Caki2 (cell line): ENCODE measurements at regions not wholly inside any gene's neighbourhood (a gene's known extent, or its start where the extent isn't known, plus 50 kb on each side); places are given as distances from the start of the nearest gene placed in this dataset.

ENCODE experiments used
- DNase-seq: peaks from one replicate; pipeline ENCODE4 v3.0.0-alpha.2; 2015; ENCODE audit warnings: low read depth
- in situ Hi-C: cut with HindIII; loops from 2 replicates; pipeline ENCODE4 v1.10.0; 2016; ENCODE audit warnings: low sequenced_read_pairs, low pct_unique_long_range_greater_than_20kb, mixed read lengths

DNA sequence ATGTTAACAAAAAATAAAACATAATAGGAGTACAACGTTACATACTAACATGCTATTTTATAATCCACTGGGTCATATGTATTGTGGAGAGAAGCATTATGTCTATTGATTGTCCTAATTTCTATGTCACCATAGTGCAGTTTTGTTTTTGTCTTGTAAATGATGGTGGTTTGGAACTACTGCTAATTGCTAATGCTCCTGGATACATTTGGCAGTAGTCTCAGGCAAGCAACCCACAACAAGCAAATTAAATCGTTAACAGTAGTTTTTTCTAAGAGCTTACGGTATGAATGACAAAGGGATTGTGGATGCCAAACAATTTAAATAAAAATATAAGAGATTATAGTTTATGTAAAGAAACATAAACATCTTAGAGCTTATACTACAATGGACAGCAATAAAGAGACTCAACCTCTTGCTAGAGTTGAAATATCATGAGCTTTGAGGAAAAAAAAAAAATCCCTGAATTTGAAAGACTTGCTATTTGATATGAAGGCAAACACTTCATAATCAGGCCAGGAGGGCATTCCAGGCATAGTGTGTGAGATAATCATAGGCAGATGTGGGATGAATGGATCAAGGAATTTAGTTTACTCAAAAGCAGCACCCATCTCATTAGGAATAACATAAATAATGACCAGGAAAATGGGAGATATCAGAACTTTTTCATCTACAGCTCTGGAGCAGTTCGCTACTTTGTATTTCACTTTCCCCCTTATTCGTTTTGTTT is 181.3 kb downstream of the CCDC59 start:
- DNase-seq, result no peak
- in situ Hi-C loops, result no loop called here

DNA sequence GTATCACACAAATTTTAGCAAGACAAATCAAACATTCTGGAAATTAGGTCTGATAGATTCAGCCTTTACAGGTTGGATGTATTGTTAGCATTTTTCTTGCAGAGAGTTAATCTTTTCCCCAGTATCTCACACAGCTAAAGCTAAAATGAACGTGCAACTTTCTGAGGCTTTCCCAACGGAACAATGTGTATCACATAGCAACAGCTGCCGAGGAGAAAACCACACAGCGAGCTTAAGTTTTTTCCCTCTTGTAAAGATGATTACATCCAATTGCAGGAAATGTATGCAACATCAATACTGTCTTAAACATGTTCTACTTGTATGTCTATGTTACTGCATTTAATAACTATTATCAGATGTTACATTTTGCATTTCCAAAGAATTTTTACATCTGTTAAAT is 182.2 kb downstream of the CCDC59 start:
- in situ Hi-C loops, result no loop called here
- DNase-seq, result no peak

DNA sequence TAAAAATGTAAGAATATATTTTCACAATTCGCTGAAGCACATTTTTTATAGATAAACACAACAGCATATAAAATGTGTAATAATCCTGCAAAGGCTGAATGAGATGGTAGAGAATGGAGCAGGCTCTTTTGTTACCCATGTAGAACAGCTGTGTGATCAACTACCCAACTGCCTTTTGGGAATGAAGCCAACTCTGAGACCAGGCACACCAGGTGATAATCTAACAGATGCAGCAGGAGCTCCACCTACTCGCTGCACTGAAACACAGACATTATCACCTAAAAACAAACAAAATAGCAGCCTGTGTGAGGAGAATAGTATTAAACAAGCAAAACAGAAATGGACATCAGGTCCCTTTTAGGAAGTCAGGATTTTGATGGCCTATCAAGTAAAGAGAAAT is 183.3 kb downstream of the CCDC59 start:
- in situ Hi-C loops, result no loop called here

DNA sequence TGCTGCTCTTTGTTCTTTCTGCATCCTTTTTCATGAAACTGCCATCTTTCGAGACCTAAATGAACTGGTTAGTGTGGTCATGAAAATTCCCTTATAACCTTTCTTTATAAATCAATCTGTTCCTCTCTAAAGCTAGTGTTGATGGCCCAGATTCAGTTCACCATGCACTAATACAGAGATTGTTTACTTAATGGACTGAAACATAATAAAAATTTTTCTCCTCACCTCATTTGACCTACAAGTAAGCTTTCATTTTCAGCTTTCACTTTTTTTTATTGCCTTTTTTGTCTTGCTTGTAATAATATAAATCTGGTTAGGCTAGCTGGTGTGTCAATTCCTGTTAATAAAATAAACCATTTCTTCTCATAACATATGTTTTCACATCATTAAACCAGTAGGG is 183.8 kb downstream of the CCDC59 start:
- in situ Hi-C loops, result no loop called here

More for the DNA sequence above, 183.3 kb downstream of the CCDC59 start:
- no peak for DNase-seq

DNA sequence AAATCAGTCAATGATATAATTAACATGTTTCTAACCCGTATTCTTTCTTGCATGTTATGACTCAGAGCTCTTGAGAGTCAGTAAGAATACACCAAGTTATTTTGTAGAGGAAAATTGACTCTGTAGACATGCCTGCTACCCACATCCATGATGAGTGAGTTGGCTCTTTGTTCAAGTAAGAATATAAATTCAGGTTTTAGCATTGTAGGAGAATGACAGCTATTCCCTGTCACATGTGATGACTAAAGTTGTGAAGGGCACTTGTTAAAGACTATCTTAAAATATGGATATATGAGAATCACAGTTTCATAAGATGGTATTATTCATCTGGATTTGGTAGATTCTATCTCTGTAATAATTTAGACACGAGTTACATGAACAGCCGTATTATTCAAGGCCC is 209.1 kb downstream of the CCDC59 start:
- in situ Hi-C loops, result no loop called here
- DNase-seq, result no peak

More for the DNA sequence above, 183.8 kb downstream of the CCDC59 start:
- no peak for DNase-seq

DNA sequence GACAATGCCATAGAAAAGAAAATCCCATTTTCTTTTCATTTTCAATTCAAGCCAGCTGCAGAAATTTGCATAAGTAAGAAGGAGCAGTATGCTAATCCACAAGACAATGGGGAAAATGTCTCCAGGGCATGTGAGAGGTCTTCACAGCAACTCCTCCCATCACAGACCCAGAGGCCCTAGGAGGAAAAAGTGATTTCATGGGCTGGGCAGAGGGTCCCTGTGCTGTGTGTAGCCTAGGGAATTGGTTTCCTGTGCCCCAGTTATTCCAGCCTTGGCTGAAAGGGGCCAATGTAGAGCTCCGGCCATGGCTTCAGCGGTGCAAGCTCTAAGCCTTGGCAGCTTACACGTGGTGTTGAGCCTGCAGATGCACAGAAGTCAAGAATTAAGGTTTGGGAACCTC is 211.4 kb downstream of the CCDC59 start:
- in situ Hi-C loops, result no loop called here

DNA sequence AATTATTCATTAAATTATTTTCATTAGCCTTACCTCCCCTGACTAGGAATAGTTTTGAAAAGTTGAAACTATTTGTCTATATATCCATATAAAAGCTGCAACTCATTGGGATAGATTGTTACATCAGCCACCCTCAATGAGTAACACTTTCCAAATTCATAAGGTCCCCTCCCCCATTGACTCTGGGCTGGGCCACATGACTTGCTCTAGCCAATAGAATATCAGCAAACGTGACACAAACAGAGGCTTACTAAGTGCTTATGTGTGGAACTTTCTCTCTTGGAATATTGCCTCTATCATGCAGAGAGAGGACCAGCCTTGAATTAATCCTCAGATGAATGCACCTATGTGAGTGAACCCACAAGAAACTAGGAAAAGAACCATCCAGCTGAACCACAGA is 213.7 kb downstream of the CCDC59 start:
- peak; percentile 27 for DNase-seq
- in situ Hi-C loops, result no loop called here

More for the DNA sequence above, 211.4 kb downstream of the CCDC59 start:
- DNase-seq, result no peak

DNA sequence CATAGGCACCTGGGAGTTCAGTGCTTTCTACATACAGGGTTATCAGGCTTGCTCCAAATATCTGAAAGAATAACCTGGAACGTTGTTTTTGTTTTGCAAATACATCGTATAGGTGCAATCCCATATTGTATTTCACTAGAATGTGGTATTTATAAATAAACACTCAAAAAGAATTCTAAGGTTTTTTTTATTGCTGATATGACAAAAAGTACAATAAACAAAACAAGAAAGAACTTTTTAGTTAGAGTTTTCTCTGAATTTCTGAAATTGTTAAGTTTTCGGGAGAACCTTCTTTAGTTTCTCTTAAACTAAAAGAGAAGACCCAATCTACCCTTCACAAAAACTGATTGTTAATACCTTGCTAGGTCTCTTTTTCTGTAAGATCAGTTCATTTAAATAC is 225.8 kb downstream of the CCDC59 start:
- in situ Hi-C loops, result no loop called here
- no peak for DNase-seq

DNA sequence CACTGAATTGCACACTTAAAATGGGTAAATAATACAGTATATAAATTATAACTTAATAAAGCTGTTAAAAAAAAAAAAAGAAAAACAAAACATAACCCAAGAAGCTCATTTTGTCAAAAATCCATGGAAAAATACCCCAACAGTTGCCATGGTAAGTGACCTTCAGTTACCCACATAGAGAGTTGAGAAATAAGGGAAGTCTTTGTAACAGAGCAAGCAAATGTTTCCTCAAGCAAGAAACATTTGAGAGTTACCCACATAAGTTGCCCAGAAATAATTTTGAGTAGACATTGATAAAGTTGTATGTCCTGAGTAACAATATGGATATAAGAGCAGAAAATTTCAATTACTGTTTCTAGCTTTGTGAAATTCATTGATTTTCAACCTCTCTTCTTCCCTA is 227.4 kb downstream of the CCDC59 start:
- no peak for DNase-seq

DNA sequence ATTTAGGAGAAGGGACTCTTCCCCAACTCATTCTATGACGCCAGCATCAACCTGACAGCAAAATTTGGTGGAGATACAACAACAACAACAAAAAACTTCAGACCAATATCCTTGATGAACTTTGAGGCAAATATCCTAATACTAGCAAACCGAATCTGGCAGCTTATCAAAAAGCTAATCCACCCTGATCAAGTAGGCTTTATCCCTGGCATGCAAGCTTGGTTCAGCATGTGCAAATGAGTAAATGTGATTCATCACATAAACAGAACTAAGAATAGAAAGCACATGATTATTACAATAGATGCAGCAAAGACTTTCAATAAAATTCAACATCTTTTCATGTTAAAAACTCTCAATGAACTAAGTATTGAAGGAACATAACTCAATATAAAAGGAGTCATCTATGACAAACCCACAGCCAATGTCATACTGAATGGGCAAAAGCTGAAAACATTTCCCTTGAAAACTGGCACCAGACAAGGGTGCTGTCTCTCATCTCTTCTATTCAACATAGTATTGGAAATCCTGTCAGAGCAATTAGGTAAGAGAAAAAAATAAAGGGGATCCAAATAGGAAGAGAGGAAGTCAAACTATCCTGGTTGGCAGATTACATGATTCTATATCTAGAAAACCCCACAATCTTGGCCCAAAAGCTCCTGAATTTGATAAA is 233.3 kb downstream of the CCDC59 start:
- in situ Hi-C loops, result no loop called here
- DNase-seq, result peak; percentile 27

More for the DNA sequence above, 227.4 kb downstream of the CCDC59 start:
- in situ Hi-C loops, result no loop called here

DNA sequence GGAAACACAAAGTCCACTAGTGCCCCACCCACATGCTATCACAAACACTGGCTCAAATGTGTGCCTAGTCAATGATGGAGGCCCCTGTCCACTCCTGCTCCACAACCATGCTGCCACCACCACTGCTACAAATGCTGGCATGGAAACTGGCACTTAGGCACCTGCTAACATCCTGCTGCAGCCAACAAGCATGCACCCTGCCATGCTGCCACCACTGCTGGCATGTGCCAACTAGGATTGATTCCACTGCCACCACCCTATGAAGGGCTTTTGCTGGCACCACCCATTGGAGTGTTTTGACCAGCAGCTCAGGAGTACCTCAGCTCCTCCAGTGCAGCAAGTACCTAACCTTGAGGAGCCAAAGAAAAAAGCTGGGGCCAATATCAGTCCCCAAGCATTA is 236.6 kb downstream of the CCDC59 start:
- in situ Hi-C loops, result no loop called here
- no peak for DNase-seq

DNA sequence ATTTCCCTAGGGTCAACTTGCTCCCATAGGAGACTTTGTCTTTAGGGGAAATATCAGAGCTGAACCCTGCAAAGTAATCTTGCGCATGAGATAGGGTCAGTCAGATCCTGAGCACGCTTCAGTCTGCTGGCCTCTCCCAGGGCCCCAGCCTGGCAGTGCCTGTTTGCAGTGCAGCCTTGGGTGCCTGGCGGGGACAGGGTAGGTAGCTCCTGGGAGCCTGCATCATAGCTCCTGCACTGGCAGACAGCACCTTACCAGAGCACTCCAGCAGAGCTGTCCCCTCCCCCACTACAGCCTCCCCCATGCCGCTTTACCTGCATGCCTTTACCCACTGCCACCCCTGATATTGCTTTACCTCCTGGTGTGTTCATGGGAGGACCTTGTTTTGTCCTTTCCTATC is 237.3 kb downstream of the CCDC59 start:
- in situ Hi-C loops, result no loop called here
- no peak for DNase-seq

DNA sequence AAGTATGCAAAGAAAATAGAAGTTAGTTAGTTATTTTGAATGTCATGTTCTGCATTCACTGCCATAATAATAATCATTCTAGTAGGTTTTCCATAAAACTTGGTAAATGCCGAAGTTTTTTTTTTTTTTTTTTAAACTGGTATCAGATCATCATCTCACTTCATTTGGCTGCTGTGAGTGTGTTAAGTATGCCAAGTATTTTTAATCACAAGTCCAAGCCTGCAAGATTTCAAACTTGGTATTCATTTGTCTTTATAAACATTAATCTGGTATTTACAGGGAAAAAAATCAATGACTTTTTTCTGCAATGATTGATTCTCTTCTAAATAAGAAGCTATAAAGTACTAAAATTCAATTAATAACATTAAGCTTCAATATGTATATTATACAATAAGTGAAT is 248.9 kb downstream of the CCDC59 start:
- no peak for DNase-seq
- in situ Hi-C loops, result no loop called here

DNA sequence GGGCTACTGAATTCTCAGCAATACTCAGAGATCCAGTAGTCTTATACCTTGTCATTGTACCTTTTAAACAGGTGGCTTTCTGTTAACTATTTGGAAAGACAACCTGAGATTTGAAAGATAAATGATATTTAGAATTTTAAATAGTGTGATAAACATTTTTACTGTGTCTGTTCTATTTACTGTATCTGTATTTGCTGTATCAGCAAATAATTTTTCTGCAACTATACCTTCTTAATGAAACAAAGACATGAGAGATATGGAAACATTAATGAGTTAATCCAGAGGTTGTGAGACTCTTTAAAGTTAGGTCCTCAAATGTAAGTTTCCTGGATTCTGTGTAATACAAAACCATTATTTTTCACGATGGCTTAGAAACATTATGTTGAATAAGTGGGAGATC is 249.6 kb downstream of the CCDC59 start:
- DNase-seq, result no peak
- in situ Hi-C loops, result no loop called here

DNA sequence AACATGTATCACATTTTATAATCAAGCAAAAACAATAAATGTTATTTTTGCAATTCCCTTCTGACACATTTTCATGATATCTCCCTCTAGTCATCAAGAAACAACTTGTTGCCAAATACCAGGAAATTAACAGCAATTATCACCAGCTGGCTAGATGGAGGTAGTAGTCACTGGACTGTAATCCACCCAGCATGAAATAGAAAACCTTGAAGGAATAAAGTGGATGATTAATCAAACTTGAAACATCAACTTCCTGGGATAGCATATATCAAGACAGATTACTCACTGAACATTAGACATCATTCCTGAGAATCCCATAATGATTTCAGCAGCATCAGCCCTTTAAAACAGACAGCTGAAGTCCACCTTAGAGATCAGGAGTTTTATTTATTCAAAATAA is 259.0 kb downstream of the CCDC59 start:
- DNase-seq, result peak; percentile 59
- in situ Hi-C loops, result no loop called here

DNA sequence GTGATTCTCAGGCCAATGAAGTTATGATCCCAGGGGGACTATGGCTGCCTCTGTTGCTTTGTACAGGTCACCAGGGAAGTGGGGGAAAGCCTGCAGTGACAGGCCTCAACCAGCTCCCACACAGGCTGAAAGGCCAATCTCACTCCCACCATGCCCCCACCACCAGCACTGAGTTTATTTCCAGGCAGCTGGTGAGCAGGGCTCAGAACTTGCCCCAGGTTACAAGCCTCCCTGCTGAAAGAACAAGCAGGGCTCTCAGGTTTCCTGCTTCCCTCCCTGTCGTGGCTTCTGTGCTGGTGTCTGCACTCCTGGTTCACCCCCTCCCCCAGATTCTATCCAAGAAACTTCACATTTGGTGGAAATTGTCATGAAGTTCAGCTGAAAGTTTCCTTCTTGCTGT is 260.3 kb downstream of the CCDC59 start:
- in situ Hi-C loops, result no loop called here
- no peak for DNase-seq

DNA sequence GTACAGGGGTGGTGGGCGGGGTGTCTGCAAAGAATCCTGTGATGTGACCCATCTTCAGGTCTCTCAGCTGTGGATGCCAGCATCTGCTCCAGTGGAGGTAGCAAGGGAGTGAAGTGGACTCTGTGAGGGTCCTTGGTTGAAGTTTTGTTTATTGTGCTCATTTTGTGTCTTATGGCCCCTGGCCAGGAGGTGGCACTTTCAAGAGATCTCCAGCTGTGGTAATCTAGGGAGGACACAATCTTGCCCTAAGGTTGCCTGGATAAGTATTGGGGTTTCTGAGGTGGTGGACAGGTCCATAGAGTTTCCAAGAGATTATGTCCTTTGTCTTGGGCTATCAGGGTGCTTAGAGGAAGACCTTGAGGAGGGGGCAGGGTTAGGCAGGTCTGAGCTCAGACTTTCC is 260.7 kb downstream of the CCDC59 start:
- in situ Hi-C loops, result no loop called here
- no peak for DNase-seq

DNA sequence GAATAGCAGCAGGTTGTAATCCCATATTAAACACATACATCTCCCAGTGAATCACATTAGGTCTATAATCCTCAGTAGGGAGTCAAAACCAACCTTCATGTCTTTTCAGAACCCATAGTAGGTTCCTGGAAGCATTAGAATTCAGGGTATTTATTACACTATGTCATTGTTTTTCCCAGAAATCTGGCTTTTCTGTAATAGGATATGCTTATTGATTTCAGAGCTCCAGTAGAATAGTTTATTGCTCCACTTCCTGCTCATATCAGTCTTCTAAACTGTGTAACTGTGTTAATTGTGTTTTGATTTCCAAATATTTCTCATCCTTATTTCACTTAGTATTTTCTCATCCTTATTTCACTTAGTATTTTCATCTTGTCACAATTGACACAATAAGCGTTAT is 268.0 kb downstream of the CCDC59 start:
- DNase-seq, result no peak
- in situ Hi-C loops, result no loop called here

DNA sequence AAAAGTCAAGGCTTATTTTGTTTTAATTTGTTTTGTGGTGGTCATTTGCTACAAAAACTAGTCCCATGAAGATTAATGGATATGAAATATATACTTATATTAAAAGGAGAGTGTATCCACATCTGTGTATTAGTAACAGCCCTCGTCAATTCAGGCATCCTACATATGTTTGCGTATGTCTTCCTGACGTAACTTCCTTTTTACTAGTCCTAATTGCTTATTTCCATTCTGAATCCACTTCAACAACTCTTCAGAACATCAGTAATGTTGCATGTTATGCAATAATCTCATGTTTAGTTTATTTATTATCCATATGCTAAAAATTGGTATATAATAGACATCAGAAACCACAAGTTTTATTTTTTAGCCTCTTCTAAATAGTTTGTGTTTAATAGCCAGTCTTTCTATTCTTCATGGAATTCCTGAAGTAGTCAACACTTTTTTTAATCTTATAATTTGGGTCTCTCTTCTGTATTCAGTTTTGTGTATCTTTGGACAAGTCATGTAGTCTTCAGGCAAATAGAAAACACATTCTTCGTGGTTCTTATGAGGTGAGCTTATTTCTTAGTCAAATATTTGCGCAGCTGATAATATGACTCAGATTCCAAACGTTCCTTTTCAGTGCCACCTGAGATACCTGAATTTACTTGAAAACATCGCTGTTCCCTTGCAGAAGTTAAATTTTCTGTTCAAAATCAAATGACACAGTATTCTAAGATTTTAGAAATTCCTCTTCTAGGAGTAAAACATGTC is 268.6 kb downstream of the CCDC59 start:
- in situ Hi-C loops, result no loop called here
- no peak for DNase-seq
